Tibial artery (tissue), 4 donors: ENCODE measurements at regions not wholly inside any gene's neighbourhood (a gene's known extent, or its start where the extent isn't known, plus 50 kb on each side); places are given as distances from the start of the nearest gene placed in this dataset.

ENCODE experiments used
- DNase-seq, 2 donors: peaks; one replicate each; pipeline ENCODE4 v3.0.0-alpha.2; 2019
- H3K27ac ChIP-seq, 2 donors: fragments of 200-600 bp; sonication (generic) in 1 of 2; 1 replicate in 1 of 2; 2 replicates in 1 of 2; pipeline ENCODE4 v1.5.1; 2018 to 2019; ENCODE audit warnings: mild to moderate bottlenecking in 1 of 2
- H3K27me3 ChIP-seq, 2 donors: fragments of 200-600 bp; sonication (generic) in 1 of 2; one replicate each; pipeline versions ENCODE4 v1.5.1 to v1.6.0; 2016 to 2019
- H3K36me3 ChIP-seq, 3 donors: fragments of 200-600 bp; sonication (generic) in 2 of 3; one replicate each; pipeline ENCODE4 v1.5.1; 2016 to 2019; ENCODE audit warnings: mild to moderate bottlenecking in 2 of 3
- H3K4me1 ChIP-seq, 4 donors: fragments of 200-600 bp; sonication (generic) in 2 of 4; 1 replicate in 3 of 4; 2 replicates in 1 of 4; pipeline ENCODE4 v1.5.1; 2016 to 2019
- H3K4me3 ChIP-seq, 2 donors: fragments of 200-600 bp; sonication (generic) in 1 of 2; 1 replicate in 1 of 2; 2 replicates in 1 of 2; pipeline ENCODE4 v1.5.1; 2018 to 2019; ENCODE audit warnings: mild to moderate bottlenecking in 2 of 2
- H3K9me3 ChIP-seq, 3 donors: fragments of 200-600 bp; sonication (generic) in 1 of 3; one replicate each; pipeline ENCODE4 v1.5.1; 2016 to 2019
- CTCF ChIP-seq, 2 experiments: fragments of 200-600 bp in 1 of 2; fragments of 450-650 bp in 1 of 2; IDR thresholded peaks; one replicate each; pipeline ENCODE4 v1.5.1; 2017 to 2019; ENCODE audit warnings: antibody characterized with exemption in 2 of 2, mild to moderate bottlenecking in 1 of 2, moderate library complexity in 1 of 2
- intact Hi-C: fragments of 100-400 bp; cut with DNase I; formaldehyde crosslinking; loops from one replicate; pipeline ENCODE4 v1.15.0; 2023; ENCODE audit warnings: low total_unique reads

- no peak for DNase-seq
- H3K9me3 ChIP-seq: no peaks in the 10 kb centered on the region
- no peaks in the 10 kb centered on the region for H3K4me1 ChIP-seq
- H3K27me3 ChIP-seq: peaks cover 0 to 9% of the 10 kb centered on the region in 2 donors
- intact Hi-C loops: no loop called here
- no peak overlapping the region for H3K27ac ChIP-seq
- TF ChIP-seq CTCF (IDR thresholded peaks at IDR 0.05): no peak
- no peaks in the 10 kb centered on the region for H3K36me3 ChIP-seq
- H3K4me3 ChIP-seq: no peak overlapping the region
These were observed 257.7 kb upstream of the AGAP1 start for GRCh38 chr2:235235977-235236767.

- Histone ChIP-seq H3K9me3 (no peaks in the 10 kb centered on the region), H3K36me3 (no peaks in the 10 kb centered on the region), H3K4me1 (no peaks in the 10 kb centered on the region), H3K27me3 (peaks cover 0 to 8% of the 10 kb centered on the region in 2 donors), H3K27ac (no peak overlapping the region), H3K4me3 (no peak overlapping the region)
- intact Hi-C loops: no loop called here
- peak in 1 of 2 donors; percentile 24 for DNase-seq
- no peak for TF ChIP-seq CTCF (IDR thresholded peaks at IDR 0.05)
These were observed 255.3 kb upstream of the AGAP1 start for GRCh38 chr2:235238537-235238936.

- DNase-seq: no peak
- TF ChIP-seq CTCF (IDR thresholded peaks at IDR 0.05): no peak
- Histone ChIP-seq H3K27ac (no peak overlapping the region), H3K4me1 (no peaks in the 10 kb centered on the region), H3K9me3 (no peaks in the 10 kb centered on the region), H3K36me3 (no peaks in the 10 kb centered on the region), H3K27me3 (peaks cover 0 to 8% of the 10 kb centered on the region in 2 donors), H3K4me3 (no peak overlapping the region)
- intact Hi-C loops: no loop called here
These were observed 253.3 kb upstream of the AGAP1 start for GRCh38 chr2:235240574-235240973.

- peaks cover 0 to 8% of the 10 kb centered on the region in 2 donors for H3K27me3 ChIP-seq
- H3K4me1 ChIP-seq: no peaks in the 10 kb centered on the region
- H3K36me3 ChIP-seq: no peaks in the 10 kb centered on the region
- H3K27ac ChIP-seq: no peak overlapping the region
- intact Hi-C loops: no loop called here
- H3K9me3 ChIP-seq: no peaks in the 10 kb centered on the region
- no peak for TF ChIP-seq CTCF (IDR thresholded peaks at IDR 0.05)
- H3K4me3 ChIP-seq: no peak overlapping the region
- DNase-seq: no peak
These were observed 249.3 kb upstream of the AGAP1 start for GRCh38 chr2:235244255-235245220.

GRCh38 chr2:235247001-235247400 lies 246.8 kb upstream of the AGAP1 start:
- DNase-seq: no peak
- H3K36me3 ChIP-seq: no peaks in the 10 kb centered on the region
- intact Hi-C loops: no loop called here
- H3K27ac ChIP-seq: no peak overlapping the region
- H3K27me3 ChIP-seq: peaks cover 0 to 8% of the 10 kb centered on the region in 2 donors
- H3K9me3 ChIP-seq: no peaks in the 10 kb centered on the region
- H3K4me1 ChIP-seq: no peaks in the 10 kb centered on the region
- H3K4me3 ChIP-seq: no peak overlapping the region
- no peak for TF ChIP-seq CTCF (IDR thresholded peaks at IDR 0.05)
